ENCODE measurements at regions not wholly inside any gene's neighbourhood (a gene's known extent, or its start where the extent isn't known, plus 50 kb on each side); places are given as distances from the start of the nearest gene placed in this dataset.

- intact Hi-C loops (cut with micrococcal nuclease): no loop called here
- no TSS peak for BruUV-seq (replicated peaks)
- Mint-ChIP-seq H3K27ac (ENCODE audit: low read depth, unreplicated experiment) (no peak overlapping the region), H3K4me3 (ENCODE audit: unreplicated experiment) (no peak overlapping the region), H3K36me3 (ENCODE audit: insufficient read depth, unreplicated experiment) (no peaks in the 10 kb centered on the region), H3K27me3 (ENCODE audit: insufficient read depth, unreplicated experiment) (peaks cover 23% of the 10 kb centered on the region), H3K9me3 (ENCODE audit: unreplicated experiment) (no peaks in the 10 kb centered on the region), H3K4me1 (ENCODE audit: insufficient read depth, unreplicated experiment) (no peaks in the 10 kb centered on the region)
- ChIA-PET CTCF (interaction anchor here (0.7 kb wide), 2 partner anchors 14 to 17 kb away, joined by 3 to 4 read pairs; no protein-coding TSS in a partner anchor), POLR2A (no interaction called here)
- no peak for TF ChIP-seq CTCF (IDR thresholded peaks at IDR 0.05; ENCODE audit: unreplicated experiment)
- no peak for DNase-seq (ENCODE audit: unreplicated experiment)
Observed at GRCh38 chr14:38850664-38851063, 252.4 kb downstream of the SEC23A start.

DNA sequence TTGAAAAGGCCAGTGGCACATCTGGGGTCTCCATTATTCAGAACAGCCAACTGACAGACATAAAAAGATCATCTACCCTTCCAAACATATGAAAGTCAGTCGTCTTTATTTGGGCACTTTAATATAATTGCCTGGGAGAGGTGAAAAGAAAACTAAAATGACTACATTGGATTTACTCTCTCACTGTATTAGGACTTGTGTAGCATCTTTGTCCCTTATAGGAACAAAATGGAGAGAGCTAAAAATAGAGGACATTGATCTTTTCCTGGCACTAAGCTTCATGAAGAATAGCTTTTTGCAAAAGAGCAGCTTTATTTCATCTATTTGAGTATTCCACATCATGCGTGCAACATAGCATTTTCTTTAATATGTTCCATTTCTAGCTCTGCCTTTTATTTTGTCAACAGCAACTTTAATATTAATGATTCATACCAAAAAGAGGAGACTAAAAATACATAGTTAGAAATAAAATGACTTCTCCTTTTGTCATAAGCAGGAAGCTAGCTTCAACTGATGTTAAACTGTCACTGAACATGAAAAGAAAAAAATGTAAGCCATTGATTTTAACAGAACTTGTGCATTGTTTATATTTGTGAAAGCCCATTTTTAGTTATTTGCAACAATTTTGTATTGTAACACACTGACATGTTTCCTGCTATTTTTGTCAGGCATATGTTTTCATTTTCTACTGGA lies 254.6 kb downstream of the SEC23A start:
- intact Hi-C loops (cut with micrococcal nuclease): no loop called here
- ChIA-PET CTCF (no interaction called here), POLR2A (no interaction called here)
- H3K4me3 Mint-ChIP-seq (ENCODE audit: unreplicated experiment): no peak overlapping the region
- H3K36me3 Mint-ChIP-seq (ENCODE audit: insufficient read depth, unreplicated experiment): no peaks in the 10 kb centered on the region
- no peaks in the 10 kb centered on the region for H3K4me1 Mint-ChIP-seq (ENCODE audit: insufficient read depth, unreplicated experiment)
- peaks cover 23% of the 10 kb centered on the region for H3K27me3 Mint-ChIP-seq (ENCODE audit: insufficient read depth, unreplicated experiment)
- H3K27ac Mint-ChIP-seq (ENCODE audit: low read depth, unreplicated experiment): no peak overlapping the region
- BruUV-seq (replicated peaks): no TSS peak
- no peaks in the 10 kb centered on the region for H3K9me3 Mint-ChIP-seq (ENCODE audit: unreplicated experiment)
- TF ChIP-seq CTCF (IDR thresholded peaks at IDR 0.05; ENCODE audit: unreplicated experiment): no peak
- no peak for DNase-seq (ENCODE audit: unreplicated experiment)

DNA sequence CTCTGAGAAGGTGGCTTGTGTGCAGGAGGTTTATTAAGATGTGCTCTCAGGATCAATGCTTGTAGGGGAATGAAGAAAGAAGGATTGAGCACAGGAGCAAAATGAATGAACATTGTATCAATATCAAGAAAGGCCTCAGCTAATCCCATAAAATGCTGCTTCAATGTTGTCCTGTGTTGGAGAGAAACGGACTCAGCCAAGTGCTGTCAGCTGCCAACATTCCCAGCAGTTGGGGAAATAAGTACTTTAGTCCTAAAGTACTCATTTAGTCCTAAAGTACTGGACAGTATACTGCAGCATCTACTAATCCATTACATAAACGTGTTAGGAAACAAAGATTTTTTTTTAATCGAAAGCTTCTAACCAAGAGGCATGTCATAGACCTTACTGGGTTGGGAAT lies 255.9 kb downstream of the SEC23A start:
- ChIA-PET POLR2A (interaction anchor here (0.6 kb wide), 1 partner anchor 960 kb away, joined by 3 read pairs; no protein-coding TSS in a partner anchor), CTCF (interaction anchor here (0.6 to 1.1 kb wide), 3 partner anchors 19 to 1139 kb away, joined by 3 read pairs; no protein-coding TSS in a partner anchor)
- H3K9me3 Mint-ChIP-seq (ENCODE audit: unreplicated experiment): no peaks in the 10 kb centered on the region
- peaks cover 23% of the 10 kb centered on the region for H3K27me3 Mint-ChIP-seq (ENCODE audit: insufficient read depth, unreplicated experiment)
- H3K4me1 Mint-ChIP-seq (ENCODE audit: insufficient read depth, unreplicated experiment): no peaks in the 10 kb centered on the region
- DNase-seq (ENCODE audit: unreplicated experiment): no peak
- TF ChIP-seq CTCF (IDR thresholded peaks at IDR 0.05; ENCODE audit: unreplicated experiment): no peak
- no peaks in the 10 kb centered on the region for H3K36me3 Mint-ChIP-seq (ENCODE audit: insufficient read depth, unreplicated experiment)
- H3K27ac Mint-ChIP-seq (ENCODE audit: low read depth, unreplicated experiment): no peak overlapping the region
- H3K4me3 Mint-ChIP-seq (ENCODE audit: unreplicated experiment): no peak overlapping the region
- no TSS peak for BruUV-seq (replicated peaks)
- intact Hi-C loops (cut with micrococcal nuclease): no loop called here

GRCh38 chr14:38839694-38840365 lies 263.2 kb downstream of the SEC23A start:
- ChIA-PET CTCF (interaction anchor here (0.6 to 0.7 kb wide), 3 partner anchors 14 to 192 kb away, joined by 3 to 6 read pairs (median 4); no protein-coding TSS in a partner anchor), POLR2A (no interaction called here)
- Mint-ChIP-seq H3K4me1 (ENCODE audit: insufficient read depth, unreplicated experiment) (no peaks in the 10 kb centered on the region), H3K9me3 (ENCODE audit: unreplicated experiment) (no peaks in the 10 kb centered on the region), H3K4me3 (ENCODE audit: unreplicated experiment) (no peak overlapping the region), H3K27me3 (ENCODE audit: insufficient read depth, unreplicated experiment) (no peaks in the 10 kb centered on the region), H3K27ac (ENCODE audit: low read depth, unreplicated experiment) (no peak overlapping the region), H3K36me3 (ENCODE audit: insufficient read depth, unreplicated experiment) (no peaks in the 10 kb centered on the region)
- intact Hi-C loops (cut with micrococcal nuclease): no loop called here
- peak; percentile 26 for DNase-seq (ENCODE audit: unreplicated experiment)
- TF ChIP-seq CTCF (IDR thresholded peaks at IDR 0.05; ENCODE audit: unreplicated experiment): no peak
- BruUV-seq (replicated peaks): no TSS peak

Measured in MCF 10A (cell line).